ENCODE measurements at regions not wholly inside any gene's neighbourhood (a gene's known extent, or its start where the extent isn't known, plus 50 kb on each side); places are given as distances from the start of the nearest gene placed in this dataset.

DNA sequence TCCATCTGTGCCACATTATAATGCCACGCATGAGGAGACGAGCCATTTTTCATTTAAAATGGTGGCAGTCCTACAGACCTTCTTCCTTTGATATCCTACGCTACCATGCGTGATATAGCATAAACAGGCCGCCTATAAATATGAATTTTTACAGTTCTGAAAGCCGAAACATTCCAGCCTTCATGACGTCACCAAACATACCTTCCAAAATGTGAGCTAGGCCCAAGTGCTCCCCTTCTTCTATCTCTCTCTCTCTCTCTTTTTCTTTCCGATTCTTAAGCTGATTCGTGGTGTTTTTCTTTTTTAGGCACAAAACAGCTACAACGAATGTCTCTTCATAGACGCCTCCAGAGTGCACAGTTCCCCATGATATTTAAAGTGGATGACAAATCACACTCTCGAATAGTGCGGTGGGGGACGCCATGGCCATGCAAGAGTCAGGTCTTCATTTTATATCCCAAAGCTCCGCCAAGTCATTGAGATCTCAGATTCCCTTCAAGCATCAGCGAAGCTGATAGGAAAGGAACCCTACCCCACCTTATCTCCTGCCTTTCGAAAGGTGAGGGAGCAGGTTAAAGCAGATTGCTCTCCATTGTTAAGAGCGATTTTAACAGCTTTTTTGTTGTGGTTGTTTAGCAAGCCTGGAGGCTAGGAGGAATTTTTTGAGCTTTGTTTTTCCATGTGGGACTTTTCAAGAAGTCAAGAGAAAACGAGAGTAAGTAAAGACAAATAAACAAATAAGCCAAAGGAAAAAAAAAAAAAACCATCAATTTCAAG is 436.3 kb downstream of the CMPK2 start:
- DNase-seq = no peak

DNA sequence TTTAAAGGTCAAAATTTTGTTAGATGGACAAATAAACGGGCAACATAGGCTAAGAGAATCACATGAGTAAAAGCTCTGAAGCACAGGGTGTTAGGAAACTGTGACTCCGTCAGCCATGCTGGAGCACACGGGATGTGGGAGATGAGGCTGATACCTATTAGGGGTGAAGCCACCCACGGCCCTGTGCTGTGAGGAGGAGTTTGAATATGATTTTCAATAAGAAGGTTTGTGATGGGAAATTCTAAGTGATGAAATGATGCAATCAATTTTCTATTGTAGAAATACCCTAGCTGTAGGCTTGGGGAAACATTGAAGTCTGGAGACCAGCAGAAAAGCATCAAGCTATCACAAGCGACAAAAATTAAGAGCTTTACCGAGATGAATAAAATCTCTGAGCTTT is 431.3 kb downstream of the CMPK2 start:
- DNase-seq = no peak

DNA sequence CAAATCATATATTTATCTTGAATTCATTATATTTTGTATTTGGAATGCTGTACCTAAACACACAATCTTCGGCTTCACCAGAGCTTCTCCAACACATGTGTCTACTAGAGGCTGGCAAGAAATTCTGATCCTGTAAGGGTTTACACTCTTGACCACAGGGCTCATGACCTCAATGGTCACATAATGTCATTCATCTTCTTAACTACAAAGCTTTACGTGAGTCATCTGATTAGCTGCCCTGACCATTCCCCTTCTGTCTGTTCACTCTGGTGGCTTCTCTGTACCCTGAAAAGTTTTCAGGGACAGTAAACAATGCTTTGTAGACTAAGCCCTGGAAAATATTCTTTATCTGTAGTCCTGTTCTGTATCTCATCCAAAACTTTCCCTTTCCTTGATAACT is 423.9 kb downstream of the CMPK2 start:
- DNase-seq = no peak

DNA sequence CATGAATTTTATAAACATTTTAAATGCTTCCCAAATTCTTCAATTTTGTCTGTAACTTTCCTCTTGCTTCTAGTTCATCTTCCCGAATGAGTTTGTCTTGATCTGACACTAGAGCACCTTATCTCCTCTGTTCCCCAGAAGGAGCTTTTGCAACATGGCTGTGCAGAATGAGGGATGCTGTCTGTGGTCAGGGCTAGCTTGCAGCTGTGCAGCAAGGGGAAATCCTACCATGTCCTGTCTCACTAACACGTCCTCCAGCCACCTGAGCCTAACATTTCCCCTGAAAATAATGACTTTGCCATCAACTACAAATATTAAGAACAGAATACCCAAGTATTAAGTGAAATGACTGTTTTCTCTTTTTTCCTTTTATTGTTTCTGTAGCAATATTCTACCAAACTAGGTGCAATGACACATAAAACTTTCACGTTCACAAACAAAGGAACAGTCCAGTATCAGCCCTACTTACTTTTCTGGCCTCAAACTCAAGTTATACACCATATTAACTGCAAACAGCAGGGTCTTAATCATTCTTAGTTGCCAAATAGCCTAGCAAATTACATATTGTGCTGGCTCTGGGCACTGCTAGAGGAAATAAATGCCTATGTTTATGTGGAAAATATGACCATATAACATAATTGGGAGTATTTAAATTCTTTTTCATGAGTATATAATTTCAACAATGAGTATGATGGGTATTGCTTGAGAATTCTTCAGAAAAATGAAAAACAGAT is 423.3 kb downstream of the CMPK2 start:
- no peak for DNase-seq

DNA sequence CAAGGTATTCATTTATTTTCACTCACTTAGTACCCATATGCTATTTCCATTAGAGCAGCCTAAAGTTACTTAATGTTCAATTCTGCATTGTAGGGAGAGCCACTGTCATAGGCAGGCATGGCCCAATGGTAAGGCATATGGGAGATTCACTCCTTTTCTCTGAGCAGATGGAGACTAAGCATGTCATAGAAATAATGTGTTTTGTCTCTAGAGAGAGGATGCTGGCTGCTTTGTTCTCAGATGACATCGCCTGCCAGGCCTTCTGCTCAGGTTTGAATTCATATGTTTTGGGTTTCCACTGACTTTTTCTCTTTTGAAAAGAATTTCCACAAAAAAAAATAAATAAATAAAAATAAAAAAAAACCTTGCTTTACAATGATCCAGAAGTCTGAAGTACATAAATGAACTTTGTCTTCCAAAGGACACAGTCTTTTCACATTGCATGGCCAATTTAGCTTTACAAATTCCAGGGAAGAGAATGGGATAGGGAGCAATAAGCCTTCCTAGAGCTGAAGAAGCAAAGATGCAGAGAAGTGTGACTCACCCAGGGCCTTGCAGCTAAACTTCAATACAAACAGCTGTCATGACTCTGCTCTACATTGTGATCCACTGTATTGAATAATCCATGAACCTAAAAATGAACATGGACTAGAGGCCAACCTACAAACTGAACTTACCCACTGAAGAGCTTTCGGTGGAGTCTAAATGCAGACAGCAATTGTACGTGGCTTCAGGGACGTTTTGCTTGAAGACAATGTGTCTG is 422.5 kb downstream of the CMPK2 start:
- no peak for DNase-seq

DNA sequence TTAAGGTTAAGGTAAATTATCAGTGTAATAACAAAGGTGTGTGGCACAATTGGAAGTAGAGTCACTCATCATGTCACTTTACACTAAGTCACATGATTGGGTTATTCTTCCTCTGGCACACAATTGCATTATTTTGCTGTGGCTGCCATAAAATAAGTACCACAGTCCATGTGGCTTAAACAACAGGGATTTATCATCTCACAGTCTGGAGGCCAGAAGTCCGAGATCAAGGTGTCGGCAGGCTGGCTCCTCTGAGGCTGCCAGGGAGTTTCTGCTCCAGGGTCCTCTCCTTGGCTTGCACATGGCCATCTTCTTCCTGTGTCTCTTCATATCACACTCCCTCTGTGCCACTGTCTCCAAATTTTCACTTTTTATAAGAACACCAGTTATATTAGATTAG is 421.2 kb downstream of the CMPK2 start:
- DNase-seq = no peak

DNA sequence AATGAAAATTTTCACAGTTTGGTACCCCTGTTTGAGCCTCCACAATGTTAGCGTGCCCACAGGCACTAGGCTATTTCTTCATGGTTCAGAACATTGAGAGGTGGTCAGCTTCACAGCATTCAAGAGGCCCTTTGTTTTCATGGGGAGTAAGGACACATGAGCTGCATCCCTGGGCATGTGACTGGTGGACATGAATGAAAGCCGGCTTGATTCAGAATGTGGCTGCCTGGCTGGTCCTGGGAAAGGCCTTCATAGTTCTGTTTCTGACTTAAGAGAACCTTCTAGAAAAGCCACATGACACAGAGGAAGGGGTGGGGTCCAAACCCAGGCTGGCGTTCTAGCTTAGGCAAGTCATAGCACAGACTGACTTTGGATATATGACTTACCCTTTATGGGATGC is 420.6 kb downstream of the CMPK2 start:
- DNase-seq = no peak

DNA sequence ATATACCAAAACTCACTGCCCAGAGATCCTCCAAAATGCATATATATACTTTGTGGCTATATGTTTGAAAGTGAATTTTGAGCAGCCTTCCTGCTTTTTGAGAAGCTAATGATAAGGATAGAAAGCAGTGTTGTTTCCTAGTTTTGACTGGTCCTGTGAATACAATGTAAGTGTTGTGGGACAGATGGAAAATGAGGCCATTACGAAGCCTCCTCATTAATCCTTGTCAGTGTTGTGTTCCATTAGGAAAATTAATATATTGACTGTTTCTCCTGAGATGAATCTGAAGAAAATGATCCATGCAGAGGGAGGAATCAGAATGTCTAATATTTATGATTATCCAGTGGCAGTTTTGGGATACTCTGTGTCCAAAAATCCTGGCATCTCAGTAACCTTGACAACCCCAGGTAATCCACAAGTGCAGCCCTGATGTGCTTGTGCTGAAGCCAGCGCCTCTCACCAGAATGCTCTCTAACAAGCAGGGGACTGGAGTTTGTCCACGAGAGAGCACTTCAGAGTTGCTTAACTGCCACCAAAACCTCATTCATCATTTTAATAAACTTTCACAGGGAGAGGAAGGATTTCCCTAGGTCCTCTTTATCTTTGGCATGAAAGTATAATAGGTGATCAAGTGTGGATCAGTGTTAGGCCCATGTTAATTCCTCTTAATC is 418.6 kb downstream of the CMPK2 start:
- no peak for DNase-seq

DNA sequence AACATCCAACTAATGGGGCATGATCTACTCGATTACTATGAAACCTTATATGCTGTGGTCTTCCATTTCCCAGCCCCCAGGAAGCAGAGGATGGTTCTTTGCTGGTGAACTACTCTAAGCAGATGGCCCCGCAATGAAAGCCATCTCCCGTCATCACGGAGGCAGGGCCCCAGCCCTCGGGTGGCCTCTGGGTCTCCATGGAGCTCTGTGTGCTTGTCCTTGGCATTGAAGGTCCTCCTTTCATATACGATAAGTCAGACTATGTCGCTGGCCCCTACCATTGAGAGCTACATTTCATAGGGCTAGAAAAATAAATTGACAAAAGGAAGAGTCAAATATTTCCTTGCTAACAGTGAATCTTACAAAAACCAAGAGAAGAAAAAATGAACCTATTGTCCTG is 416.8 kb downstream of the CMPK2 start:
- DNase-seq = no peak

DNA sequence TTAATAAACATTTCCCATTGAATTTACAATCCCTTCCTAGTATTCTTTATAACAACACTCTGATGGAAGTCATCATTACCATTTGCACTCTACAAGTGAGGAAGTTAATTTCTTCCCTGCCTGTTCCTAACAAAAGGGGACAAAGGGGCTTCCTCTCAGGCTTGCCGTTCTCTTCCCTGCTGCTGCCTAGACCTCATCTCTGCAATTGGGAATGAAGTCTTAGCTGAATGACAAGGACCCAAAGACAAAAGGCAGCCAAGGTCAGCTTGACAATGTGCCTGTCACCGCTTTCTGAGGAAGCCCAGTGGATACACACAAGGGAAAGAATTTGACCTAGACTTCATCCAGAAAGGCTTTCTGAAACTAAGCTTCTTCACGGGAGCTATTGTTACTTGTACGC is 416.4 kb downstream of the CMPK2 start:
- DNase-seq = no peak

DNA sequence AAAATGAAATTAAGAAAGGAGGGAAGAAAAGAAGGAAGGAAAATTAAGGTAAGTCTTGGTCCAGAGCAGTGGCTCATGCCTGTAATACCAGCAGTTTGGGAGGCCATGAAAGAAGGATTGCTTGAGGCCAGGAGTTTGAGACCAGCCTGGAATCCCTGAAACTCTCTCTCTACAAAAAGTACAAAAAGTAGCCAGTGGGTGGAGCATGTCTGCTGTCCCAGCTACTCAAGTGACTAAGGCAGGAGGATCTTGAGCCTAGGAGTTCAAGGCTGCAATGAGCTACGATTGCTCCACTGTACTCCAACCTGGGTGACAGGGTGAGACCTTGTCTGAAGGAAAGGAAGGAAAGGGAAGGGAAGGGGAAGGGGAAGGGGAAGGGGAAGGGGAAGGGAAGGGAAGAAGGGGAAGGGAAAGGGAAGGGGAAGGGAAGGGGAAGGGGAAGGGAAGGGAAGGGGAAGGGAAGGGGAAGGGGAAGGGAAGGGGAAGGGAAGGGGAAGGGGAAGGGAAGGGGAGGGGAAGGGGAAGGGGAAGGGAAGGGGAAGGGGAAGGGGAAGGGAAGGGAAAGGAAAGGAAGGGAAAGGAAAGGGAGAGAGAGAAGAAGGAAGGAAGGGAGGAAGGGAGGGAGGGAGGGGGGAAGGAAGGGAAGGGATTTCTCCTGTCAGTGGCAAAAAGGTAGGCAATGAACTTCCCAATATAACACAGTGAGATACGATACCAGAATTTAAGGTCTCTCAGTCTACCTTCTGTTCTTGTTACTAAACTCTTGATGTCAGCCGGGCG is 412.8 kb downstream of the CMPK2 start:
- no peak for DNase-seq

DNA sequence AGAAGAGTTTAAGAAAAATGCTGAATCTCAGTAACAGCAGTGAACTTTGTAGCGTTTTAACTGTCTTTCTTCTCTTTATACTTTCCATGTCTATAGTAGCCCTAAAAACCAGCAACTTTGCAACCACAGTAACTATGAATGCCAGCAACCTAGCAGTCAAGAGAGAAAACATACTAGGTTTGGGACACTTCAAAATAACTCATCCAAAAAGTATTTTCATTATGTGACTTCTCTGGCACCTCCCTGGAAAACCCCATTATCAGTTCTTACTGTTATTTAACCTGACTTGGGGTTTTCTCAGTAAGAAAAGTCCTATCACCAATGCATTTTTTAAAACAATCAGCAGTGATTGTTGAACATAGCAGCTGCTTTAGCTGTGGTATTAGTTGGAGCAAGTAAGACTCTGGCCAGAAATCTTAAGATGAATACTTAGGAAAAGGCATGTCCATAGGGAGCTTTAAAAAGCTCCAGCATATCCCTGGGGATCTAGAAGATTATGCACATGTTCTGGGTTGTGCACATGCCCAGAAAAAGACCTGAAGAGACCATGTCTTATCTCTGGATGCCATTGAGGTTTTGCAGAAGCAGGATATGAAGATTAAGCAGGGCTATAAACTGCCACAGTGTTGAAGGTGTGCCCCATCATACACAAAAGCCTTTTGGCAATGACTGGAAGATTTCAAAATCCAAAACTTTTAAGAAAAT is 411.3 kb downstream of the CMPK2 start:
- DNase-seq = no peak

DNA sequence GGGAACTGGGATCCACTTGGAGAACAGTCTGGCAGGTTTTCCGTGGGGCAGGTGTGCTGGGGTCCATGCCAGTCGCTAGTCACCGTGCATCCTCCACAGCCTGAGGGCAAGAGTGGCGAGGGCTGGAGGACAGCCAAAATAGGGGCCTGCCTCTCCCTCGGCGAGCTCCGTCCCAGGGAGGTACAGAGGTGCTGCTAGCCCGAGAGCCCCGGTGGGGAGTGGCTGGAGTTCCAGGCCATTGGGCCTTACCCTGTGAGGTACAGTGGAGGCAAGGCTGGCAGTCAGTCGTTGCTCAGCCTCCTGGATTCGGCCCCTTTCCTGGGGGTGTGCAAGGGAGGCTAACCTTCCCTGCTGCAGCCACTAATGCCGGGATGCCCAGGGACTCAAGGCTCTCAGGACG is 406.6 kb downstream of the CMPK2 start:
- no peak for DNase-seq

DNA sequence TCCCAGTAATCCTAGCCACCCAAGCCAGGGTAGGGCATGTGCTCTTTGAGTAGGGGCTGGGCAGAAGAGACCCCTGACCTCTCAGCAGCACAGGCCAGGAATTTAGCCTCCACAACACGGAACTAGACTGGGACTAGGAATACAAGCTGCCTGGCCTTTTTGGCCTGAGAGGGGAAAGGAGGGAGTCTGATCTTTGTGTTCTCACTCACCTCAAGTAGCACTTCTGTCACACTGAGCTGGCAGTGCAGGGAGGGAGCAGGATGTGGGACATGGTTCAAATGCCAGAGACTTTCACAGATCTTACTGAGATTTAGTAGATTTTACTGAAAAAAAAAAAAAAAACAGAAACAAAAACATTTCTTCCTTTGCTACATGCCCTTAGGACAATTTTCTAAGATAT is 395.2 kb downstream of the CMPK2 start:
- no peak for DNase-seq

DNA sequence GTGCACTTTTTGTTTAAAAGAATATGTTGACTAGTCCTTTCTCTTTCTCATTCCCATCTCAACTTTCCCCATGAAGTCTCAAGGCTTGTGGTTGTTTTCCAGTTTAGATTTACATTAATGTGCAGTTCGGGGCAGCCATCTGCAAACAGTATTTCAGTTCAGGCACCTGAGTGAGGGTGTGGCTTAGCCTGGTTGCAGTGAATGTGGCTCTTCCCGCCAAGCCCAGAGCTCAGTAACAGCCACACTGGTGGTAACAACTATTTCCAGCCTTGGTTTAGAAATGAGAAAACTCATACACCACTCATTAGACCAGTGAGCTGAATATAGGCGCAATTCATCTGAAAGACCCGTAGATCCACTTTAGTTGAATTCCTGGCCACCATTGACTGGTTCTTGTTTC is 394.3 kb downstream of the CMPK2 start:
- no peak for DNase-seq

DNA sequence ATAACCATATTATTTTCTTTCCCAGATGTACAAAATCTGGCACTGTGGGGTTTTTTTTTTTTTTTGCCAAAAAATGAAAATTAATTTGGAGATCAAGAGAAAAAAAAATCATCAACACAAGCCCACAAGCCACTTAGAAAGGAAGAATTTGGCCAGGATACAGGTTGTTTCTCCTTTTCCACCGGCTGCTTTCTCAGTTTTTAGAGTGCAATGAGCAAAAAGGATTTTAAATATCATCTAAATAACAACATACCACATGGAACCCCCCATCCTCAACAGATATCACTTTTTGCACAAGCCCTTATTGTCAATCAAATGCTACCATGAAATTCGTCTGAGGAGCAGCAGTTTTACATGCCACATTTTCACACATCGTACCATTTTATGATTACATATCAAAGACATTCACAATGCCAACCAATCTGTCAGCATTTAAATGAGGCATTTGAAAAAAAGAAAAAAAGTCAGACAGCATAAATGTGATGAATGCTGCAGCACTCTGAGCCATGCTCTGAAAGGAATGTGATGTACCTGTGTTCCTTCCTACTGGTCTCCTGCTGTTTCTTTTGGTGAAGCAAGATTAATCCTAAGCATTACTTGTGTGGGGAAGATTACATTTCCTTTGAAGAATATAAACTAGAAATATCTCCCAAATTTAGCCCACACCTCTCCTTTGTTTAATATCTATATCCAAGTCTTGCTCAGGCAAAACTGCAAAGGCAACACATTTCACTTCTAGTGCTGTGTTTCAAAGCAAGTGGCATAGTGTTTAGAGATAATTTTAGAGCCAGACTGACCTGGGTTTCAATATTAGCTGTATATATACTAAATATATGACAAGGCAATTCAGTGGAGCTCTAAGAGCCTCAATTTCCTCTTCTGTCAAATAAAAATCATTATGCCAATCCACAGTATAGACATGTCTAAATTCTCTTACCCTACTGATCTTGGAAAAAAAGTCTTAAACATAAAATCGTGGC is 391.3 kb downstream of the CMPK2 start:
- no peak for DNase-seq

DNA sequence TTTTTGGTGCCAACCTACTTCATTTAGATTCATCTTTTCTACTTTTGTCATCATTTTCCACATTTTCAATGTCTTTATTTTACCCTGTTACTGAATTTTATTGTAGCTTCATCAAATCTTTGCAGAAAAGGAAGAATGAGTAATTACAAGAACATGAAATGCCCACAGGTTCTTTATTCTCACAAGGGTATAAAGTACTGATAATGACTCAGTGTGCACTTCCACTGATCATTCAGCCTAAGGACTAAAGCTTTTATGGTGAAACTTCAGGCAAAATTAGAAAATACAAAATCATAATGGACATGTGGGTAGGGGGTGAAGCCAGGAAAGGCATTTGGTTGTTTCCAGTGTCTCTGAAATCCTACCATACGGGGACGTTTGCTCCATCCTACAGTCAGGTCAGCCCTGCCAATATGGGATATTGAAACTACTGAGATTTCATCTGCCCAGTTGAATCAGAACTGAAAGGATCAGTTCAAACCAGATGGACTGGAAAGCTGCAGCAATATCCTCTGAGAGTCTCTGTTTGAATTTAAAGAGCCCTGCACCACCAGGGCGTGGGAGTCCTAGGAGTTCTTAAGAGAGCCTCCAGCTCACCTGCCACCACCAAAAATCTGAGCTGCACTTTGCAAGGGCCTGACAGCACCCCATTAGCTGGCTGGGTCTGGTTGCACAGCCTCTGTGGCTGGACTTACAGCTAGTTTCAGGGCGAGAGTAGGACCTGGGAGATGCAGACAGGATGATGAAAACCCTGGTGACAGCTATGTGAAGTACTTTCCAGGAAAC is 390.4 kb downstream of the CMPK2 start:
- no peak for DNase-seq

DNA sequence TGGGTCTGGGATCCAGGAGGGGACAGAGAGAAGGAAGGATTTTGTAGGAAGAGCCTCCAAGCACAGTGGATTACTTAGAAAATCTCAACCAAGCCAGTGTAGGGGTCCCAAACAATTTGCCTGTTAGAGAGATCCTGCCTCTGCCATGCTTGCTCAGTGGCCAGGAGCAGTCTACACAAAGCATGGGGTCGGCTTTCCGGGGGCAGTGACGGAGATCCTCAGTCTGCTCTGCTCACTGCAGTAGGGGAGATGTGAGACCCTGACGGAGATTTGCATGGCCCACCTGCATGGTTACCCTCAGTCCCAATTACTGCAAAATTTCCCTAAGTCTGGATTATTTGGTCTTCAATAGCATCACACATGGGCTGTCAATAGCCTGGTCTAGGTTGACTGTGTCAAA is 385.2 kb downstream of the CMPK2 start:
- no peak for DNase-seq

DNA sequence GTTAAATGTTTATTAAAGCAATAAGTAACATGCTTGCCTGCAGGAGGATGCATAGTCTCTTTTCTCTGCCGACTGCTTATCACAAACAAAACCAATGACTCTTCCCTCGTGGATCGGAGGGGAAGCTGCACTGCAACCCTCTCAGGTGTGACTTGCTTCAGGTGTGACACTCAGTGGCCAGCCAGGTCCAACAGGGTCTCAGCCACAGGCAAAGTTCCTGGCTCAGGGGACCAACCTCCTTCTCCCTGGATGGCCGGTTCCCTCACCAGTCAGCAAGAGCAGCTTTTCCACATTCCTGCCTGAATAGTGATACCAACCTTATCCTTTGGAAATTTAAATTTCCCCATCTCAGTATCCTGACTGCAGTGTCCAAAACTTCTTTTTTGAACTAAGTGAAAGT is 383.5 kb downstream of the CMPK2 start:
- no peak for DNase-seq

DNA sequence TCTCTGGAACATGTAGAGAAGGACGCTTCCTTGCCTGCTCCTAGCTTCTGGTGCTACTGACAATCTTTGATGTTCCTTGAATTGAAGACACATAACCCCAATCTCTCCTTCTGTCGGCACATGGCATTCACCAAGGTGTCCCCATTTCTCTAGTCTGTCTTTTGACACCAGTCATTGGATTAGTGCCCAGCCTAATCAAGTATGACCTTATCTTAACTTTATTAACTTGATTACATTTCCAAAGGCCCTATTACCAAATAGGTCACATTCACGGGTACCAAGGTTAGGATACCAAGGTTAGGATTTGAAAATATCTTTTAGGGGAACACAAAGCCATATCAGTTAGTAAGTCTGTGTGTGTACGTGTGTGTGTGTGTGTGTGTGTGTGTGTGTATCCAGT is 377.9 kb downstream of the CMPK2 start:
- no peak for DNase-seq
